ENCODE measurements at regions not wholly inside any gene's neighbourhood (a gene's known extent, or its start where the extent isn't known, plus 50 kb on each side); places are given as distances from the start of the nearest gene placed in this dataset.
"Not testable (repeated sequence)": the region's sequence is repeated elsewhere in the genome, so short reads cannot be mapped to it uniquely, and the experiment has no call there.

DNA sequence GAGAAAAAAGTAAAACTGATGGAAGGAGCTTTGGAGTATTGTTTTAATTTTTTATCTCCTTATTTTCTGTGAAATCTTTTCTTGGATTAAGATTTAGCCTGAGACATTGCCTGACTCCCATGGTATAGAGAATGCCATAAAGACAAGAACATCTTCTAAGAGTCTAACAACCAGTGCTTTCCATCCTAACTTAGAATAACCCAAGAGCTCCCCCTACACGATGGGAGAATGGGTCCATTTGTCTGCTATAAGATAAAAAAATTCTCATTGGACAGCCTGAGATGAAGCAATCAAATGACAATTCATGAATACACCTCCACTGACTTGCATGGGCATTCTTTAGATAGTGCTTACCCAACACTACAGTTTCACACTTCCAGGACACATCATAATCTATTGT, 478.1 kb downstream of the TTLL7 start:
- in situ Hi-C loops (cut with HindIII; ENCODE audit: low sequenced_read_pairs), result no loop called here

DNA sequence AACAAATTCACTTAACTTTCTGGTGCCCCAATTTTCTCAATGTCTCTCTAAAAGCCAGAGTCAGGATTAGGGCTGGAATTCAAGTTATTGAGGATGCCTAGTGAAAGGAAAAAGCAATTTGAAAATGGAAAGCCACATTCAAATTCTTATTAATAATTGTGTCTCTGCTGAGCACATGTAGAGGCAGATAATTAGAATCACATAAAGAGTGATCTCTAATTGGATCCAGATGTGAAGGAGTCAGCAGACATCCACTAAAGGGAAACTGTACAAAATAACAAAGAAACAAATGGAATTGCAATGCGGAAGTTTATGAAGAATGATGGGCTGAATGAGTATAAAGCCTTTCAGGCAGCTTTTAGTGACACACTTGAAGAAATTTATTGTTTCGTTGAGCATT, 482.6 kb downstream of the TTLL7 start:
- in situ Hi-C loops (cut with HindIII; ENCODE audit: low sequenced_read_pairs), result no loop called here

DNA sequence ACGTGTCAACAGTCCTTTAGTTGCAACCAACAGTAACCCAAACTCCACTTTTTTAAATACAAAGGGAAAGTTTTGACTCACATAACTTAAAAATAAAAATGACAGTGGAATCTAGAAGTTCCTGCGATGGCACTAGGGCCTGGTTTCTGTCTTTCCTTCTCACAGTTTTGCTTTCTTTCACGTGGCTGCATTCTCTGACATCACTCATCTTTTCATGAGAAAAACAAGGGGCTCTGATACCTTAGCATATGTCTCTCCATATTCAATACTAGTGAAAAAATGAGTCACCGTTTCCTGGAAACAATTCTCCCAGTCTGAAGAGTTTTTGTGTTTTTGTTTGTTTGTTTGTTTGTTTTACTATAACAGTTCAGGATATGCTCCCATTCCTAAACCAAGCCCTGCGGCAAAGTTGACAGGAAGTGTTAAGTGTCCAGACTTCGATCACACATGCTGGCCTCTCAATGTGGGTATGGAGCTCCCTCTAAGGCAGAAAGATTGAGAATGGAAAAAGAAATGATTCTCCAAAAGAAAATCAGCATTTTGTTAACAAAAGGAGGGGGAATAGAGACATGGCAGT, 483.3 kb downstream of the TTLL7 start:
- in situ Hi-C loops (cut with HindIII; ENCODE audit: low sequenced_read_pairs), result no loop called here

DNA sequence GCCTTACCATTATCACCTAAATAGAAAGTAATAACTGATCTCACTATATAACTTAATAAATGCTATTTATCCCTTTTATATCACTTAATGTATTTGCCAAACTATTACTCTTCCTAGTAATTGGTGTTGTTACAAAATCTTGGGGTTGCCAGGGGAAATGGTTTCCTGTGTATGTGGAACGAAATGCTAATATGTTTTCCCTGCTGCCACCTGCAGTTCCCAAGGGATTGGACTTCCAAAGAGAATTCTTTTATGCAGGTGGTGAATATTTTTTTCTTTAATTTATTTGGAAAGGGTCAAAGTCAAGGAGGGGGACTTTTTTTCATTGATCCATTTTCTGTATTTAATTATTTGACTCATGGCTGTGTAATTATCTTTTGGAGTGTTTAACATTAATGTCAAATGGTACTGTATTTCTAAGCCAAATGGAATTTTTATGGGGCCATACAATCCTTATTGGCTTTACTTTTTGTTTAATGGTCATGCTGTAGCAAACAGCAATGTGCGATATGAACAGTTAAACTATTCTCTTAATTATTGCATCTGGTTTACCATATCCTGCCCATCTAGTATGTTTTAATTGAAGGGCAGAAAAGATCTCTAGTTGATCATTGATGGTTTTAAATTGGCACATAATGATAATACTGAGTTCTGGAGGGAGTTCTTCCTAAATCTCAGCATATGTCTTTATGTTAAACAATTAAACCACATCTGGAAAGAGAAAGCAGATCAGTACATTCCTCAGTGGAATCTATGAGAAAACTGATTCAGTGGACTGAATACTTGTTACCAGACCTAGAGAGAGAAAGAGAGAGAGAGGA, 486.3 kb downstream of the TTLL7 start:
- in situ Hi-C loops (cut with HindIII; ENCODE audit: low sequenced_read_pairs), result no loop called here

DNA sequence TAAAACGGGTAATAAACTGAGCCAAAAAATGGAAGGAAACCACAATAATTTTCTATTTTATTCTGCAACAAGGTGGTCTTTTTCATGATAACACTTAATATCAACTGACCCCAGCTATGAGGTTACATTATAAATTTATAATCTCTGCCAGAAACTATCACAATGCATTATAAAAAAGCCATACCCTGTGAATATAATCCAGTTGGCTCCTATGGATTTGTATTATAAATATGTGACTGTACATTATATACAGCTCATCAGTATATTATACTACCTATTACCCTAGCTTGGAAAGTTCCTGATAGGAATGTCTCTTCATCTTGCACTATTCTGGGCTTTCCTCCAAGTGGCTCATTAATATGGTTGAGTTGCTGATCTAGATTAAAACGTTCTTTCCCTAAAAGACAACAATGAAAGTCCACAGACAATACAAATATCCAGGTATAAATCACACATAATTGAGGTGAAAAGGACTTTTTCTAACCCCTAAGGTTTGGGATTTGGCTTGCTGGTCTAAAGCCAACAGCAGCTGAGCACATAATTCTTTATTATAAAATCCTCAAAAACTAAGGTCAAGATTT, 487.7 kb downstream of the TTLL7 start:
- in situ Hi-C loops (cut with HindIII; ENCODE audit: low sequenced_read_pairs), result no loop called here

DNA sequence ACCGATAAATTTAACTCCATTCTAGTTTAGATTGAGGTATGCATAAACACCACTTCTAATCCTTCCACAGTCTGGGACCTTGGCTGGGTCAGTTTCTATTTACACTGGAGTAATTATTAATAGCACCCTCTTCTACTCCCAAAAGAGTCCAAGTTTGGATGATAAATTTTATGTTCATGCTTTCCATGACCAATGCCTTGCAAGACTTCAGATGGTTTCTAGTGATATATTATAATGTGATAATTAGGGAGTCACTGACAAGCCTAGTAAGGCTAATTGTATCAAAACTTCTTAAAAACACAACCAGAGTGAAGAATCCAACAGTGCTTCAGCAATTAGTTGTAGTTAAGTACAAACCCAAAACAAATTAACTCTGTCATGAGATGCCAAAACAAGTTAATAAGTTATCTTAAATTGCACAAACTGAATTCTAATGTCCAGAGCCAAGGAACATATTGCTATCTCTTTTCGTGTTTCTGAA, 489.6 kb downstream of the TTLL7 start:
- in situ Hi-C loops (cut with HindIII; ENCODE audit: low sequenced_read_pairs), result no loop called here

DNA sequence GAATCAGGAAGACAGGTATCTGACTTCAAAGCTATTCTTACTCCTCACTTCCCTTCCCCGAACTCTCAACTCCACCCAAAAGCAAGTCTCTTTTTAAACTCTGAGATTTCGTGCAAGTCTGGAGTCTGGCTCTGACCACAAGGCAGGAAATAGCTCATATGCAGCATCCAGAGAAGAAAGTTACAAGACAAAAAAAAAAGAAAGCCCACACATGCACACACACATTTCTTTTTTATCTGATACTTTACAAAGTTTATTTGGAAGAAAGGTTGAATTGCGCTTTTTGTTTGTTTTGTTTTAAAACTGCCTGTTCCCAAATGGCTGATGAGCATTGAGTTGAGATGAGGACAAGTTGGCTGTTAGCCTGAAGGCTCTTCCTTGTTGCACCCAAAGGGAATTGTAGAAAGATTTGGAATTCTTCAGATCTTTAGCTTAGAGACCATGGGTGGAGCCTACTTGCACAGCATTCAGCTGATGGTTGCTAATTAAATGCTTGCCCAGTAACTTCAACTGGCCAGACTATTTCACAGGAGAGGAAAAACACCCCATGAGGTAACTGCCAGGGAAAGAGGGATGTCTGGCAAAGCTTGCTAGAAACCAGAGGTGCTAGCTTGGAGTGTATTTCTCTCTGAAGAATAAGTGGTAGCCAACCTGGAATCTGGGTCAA, 490.3 kb downstream of the TTLL7 start:
- in situ Hi-C loops (cut with HindIII; ENCODE audit: low sequenced_read_pairs), result no loop called here

DNA sequence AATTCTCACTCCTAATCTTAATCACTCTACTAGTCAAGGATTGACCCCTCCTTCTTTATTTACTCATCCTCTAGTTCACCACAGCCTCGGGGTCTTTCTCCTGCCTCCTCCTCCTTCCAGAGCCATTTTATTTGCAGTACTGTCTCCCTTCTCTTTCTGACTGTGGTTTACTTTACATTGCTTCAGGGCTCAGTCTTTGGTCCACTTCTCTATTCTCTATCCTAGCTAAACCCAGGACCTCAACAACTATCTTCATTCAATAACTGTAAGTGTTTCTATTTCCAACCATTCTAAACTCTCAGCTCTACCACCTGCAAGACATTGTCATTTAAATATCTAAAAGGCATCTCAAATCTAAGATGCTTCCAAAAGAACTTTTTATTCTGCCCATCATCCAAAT, 493.8 kb downstream of the TTLL7 start:
- in situ Hi-C loops (cut with HindIII; ENCODE audit: low sequenced_read_pairs), result no loop called here

DNA sequence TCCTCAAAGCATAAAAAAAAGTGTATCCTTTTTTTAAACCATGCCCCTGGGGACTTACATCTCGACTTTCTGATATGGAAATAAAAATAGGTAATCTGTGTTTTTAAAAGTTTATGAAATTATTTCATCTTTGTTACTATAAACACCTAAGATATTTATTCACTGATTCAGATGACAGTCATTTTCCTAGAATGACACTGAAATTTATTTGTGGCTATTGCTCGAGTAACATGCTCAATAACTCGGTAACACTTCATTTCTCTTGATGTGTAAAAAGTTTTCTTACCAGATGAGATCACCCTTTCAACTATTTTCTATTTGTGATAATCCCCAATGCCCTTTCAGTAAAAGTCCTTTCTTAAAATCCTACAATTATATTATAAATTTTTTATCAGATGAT, 495.8 kb downstream of the TTLL7 start:
- in situ Hi-C loops (cut with HindIII; ENCODE audit: low sequenced_read_pairs), result no loop called here

DNA sequence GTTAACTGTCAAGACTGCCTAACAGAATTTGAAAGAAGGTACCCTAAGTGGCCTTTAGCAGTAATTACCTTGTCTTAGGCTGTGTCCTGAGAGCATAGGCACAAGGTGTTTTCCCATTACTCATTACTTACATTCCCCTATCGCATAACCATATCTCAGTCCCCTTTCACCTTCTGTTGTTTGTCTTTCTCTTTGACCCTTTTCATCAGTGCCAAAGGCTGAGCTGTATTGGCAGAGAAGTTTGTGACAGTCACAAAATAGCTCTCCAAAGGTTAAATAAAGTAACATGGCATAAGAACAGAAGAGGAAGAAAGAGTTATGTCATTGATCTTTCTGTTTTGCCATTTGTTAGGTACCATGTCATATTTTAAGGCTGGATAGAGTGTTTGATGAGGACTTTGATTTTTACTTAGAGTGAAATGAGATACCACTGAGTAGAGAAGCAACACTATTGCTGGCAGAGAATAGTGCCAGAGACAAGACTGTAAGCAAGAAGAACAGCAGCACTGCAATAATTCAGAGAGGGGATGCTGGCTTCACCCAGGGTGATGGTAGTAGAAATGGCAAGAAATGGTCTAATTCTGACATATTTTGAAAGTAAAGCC, 497.8 kb downstream of the TTLL7 start:
- in situ Hi-C loops (cut with HindIII; ENCODE audit: low sequenced_read_pairs), result no loop called here

DNA sequence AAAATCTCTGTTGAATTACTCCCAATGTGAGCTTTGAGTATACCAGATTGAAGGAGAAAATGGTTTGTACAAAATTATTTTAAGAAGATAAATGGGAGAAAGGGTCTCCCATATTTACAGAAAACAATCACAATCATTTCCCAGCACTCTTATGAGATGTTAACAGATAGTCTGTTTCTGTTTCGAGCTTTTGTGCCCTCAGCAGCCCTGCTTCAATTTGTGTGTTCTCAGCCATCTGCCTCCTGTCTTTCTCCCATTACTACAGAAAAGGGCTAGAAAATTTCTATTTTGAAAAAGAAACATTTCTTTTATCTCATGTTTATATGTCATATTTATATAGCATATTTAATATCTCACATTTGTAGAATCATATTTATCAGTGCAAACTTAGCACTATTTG, 498.4 kb downstream of the TTLL7 start:
- in situ Hi-C loops (cut with HindIII; ENCODE audit: low sequenced_read_pairs), result no loop called here

DNA sequence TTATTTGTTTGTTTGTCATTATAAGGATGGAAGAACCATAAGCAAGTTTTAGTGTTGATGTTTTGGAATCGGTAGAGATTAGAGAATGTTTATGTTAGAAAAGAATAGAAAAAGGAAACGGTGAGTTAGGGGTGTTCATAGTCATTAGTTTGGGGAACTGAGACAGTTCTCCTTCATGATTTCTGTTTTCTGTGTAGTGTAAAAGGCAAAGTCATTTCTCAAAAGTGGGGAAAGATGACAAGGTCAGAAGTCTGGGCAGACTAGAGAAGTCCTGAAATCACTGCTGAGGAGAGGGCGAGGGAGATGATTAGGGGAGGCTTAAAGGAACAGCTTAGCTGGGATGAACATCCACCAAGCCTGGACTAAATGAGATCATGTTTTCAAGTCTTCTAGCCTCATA, 498.9 kb downstream of the TTLL7 start:
- in situ Hi-C loops (cut with HindIII; ENCODE audit: low sequenced_read_pairs), result no loop called here

DNA sequence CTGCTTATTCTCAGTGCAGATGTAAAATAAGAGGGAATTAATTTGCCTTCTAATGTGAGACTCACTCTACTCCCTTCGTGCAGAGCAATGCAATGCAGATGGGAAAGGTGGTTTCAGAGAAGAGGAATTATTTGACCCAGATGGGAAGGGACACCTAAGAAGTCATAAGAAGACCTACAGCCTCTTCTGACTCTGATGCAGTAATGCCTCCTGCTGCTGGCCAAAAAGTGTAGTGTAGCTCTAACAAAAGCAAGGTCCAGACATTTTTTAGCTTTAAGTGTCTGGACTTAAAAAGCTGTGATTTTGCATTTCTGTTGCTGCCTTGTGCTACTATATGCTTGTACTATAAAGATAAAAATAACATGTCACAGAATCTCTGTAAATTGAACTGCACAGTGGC, 501.4 kb downstream of the TTLL7 start:
- in situ Hi-C loops (cut with HindIII; ENCODE audit: low sequenced_read_pairs), result no loop called here

DNA sequence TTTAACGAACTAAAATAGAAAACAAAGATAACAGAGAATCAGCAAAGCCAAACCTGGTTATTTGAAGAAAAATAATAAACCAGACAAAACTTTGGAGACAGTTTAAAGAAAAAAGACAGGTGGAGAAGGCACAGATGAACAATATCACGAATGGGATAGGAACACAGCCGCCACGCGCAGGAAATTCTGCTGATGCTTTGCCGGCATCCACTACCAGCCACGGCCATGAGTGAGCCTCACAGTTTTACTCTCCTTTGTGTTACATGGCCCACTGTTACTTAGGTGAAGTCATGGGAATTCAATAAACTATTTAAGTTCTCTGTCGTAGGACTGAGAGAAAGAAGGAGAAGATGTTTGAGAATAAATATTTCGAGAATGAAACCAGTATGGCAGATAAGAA, 503.4 kb downstream of the TTLL7 start:
- in situ Hi-C loops (cut with HindIII; ENCODE audit: low sequenced_read_pairs), result no loop called here

DNA sequence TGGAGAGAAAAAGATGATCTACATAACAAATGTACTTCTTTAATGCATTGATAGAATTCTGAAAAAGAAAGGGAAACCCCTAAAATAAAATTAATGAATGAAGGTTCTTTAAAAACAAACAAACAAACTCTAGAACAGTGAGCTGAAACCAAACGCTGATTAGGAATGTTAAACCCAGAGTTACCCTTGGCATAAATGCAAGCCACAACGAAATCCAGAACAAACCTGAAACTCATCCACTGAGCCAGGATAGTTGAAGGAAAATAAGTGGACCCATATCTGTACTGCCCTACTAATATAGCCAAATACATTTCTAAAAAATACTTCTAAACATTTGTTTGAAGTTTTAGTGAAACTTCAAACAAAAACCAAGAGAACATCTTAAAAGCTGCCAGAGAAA, 505.3 kb downstream of the TTLL7 start:
- in situ Hi-C loops (cut with HindIII; ENCODE audit: low sequenced_read_pairs), result no loop called here

DNA sequence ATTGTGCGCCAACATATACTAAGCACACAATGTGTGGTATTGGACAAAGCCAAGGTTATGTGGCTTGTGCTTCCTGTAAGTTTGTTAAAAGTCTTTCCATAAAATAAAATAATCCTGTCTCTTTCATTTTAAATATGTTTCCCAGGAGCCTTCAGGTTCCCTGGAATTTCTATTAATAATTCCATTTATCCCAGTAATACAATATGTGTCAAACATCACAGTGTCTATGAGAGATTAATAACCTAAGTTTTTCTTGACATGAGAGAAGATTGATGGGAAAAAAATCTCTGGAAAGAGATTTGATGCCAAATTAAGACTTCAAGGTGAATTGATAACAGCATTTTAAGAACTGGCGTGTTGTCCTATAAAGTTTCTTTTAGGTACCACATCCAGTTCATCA, 507.0 kb downstream of the TTLL7 start:
- in situ Hi-C loops (cut with HindIII; ENCODE audit: low sequenced_read_pairs), result no loop called here

DNA sequence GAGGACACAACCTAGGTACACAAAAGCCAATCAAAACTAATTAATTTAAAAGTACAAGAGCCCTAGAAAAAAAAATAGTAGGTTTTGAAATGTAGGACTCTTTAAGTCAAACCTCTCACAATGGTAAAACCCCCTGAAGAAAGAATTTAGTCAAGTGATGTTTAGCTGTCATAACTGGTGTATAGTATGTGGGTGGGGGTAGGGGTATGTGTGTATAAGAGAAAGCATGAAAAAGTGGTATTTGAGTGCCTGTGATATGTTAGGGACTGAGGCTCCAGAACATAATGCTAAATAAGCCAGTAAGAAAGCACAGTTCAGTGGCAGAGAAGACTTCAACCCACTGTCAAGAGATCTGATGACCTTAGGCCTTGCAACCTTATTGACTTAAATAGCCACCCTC, 507.9 kb downstream of the TTLL7 start:
- in situ Hi-C loops (cut with HindIII; ENCODE audit: low sequenced_read_pairs), result no loop called here

DNA sequence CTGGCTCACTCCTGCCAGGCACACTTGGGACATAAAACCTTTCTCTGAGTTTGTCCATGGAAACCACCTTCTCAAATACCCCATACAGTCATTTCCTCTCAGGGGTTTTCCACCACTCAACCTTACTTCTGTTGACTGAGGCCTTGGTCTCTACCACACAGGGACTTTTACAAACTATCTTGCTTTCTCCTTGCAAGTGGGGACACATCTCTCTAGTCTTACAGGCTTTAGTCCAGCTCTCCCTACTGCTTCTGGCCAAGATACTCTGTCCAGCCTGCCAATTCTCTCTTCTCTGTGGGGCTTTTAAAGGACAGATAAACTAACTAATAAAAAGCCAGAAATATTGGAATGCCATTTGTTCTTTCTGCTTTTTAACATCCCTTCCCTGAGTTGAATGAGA, 510.8 kb downstream of the TTLL7 start:
- in situ Hi-C loops (cut with HindIII; ENCODE audit: low sequenced_read_pairs), result not testable (repeated sequence)

DNA sequence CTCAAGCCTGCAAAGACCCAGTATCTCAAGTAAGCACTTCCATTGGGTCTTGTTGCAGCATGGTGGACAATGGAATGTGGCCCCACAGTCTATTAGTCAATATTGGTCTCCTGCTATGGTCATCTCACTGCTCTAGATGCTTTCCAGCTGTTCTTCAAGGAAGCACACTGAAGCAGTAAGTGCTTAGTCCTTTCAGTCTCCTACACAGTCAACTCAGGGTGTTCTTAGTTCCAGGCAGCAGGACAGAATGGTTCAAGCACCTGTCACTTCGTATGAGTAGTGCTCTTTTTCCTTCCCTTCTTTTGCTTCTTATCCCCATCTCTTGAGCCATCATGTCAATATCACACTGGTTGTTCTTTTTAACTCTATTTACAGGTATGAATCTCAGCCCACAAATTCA, 511.5 kb downstream of the TTLL7 start:
- in situ Hi-C loops (cut with HindIII; ENCODE audit: low sequenced_read_pairs), result not testable (repeated sequence)

DNA sequence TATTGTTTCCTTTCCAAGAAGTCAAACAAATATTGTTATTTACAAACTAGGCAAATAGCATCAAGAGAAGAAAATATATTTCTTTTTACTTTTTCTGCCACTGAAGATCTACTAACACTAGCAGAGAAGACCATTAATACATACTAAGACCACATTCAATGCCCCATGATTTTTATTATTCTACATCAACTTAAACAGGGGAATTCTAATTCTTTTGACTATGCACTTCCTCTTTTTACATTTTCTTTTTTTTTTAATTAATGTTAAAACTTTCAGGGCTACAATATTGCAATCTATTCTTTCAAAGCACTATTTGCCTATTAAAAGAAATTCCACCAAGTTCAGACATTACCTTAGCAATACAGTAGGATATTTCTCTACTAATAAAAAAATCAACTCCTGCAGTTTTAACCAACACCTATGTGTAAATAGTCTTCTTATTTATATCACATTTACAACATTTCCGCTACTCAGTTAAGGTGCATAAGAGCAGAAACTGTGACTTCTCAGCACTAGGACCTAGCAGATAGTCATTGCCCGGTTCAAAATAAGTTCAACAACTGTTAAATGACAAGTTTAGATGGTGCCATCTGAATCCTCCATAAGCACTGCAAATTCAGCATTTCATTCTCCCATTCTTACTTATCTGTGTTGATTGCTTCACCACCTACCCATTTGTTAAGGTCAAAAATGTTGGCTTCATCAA, 513.5 kb downstream of the TTLL7 start:
- in situ Hi-C loops (cut with HindIII; ENCODE audit: low sequenced_read_pairs), result not testable (repeated sequence)

DNA sequence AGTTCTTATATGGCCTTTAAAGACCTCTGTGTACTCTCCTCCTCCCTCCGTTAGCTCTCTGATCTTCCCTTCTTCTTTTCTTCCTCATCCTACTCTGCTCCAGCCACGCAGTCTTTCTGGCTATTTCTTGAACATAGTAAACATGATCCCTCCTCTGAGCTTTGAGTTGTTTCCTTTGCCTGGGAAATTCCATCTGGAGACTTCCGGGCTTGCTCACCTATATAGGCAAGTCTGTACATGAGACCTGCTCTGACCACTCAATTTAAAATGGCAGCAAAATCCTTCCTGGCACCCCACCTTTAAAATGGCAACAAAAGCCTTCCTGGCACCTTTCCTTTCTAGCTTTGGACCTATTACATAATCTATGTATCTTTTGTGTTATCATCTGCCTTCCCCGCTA, 517.6 kb downstream of the TTLL7 start:
- in situ Hi-C loops (cut with HindIII; ENCODE audit: low sequenced_read_pairs), result not testable (repeated sequence)
